ENCODE measurements at regions not wholly inside any gene's neighbourhood (a gene's known extent, or its start where the extent isn't known, plus 50 kb on each side); places are given as distances from the start of the nearest gene placed in this dataset.

- no peaks in the 10 kb centered on the region for H3K27me3 Mint-ChIP-seq (ENCODE audit: insufficient read depth, unreplicated experiment)
- intact Hi-C loops (cut with micrococcal nuclease): no loop called here
- no peak overlapping the region for H3K4me3 Mint-ChIP-seq (ENCODE audit: unreplicated experiment)
- H3K9me3 Mint-ChIP-seq (ENCODE audit: unreplicated experiment): no peaks in the 10 kb centered on the region
- POLR2A ChIA-PET: interaction anchor here (0.6 kb wide), 1 partner anchor 32 kb away, joined by 3 read pairs; no protein-coding TSS in a partner anchor
- H3K4me1 Mint-ChIP-seq (ENCODE audit: insufficient read depth, unreplicated experiment): peaks cover 5% of the 10 kb centered on the region
- BruUV-seq (replicated peaks): no TSS peak
- H3K36me3 Mint-ChIP-seq (ENCODE audit: insufficient read depth, unreplicated experiment): no peaks in the 10 kb centered on the region
- no peak overlapping the region for H3K27ac Mint-ChIP-seq (ENCODE audit: low read depth, unreplicated experiment)
- CTCF ChIA-PET: no interaction called here
- no peak for TF ChIP-seq CTCF (IDR thresholded peaks at IDR 0.05; ENCODE audit: unreplicated experiment)
- peak; percentile 17 for DNase-seq (ENCODE audit: unreplicated experiment)
Measured at GRCh38 chr18:73318739-73319479, 451.1 kb upstream of the NETO1 start.

GRCh38 chr18:73316513-73316912, 448.7 kb upstream of the NETO1 start:
- Mint-ChIP-seq H3K4me3 (ENCODE audit: unreplicated experiment) (no peak overlapping the region), H3K4me1 (ENCODE audit: insufficient read depth, unreplicated experiment) (peaks cover 5% of the 10 kb centered on the region), H3K36me3 (ENCODE audit: insufficient read depth, unreplicated experiment) (no peaks in the 10 kb centered on the region), H3K27ac (ENCODE audit: low read depth, unreplicated experiment) (no peak overlapping the region), H3K9me3 (ENCODE audit: unreplicated experiment) (peaks cover 1% of the 10 kb centered on the region), H3K27me3 (ENCODE audit: insufficient read depth, unreplicated experiment) (no peaks in the 10 kb centered on the region)
- DNase-seq (ENCODE audit: unreplicated experiment): peak; percentile 59
- CTCF ChIA-PET: interaction anchor here (0.8 kb wide), 1 partner anchor 31 kb away, joined by 3 read pairs; no protein-coding TSS in a partner anchor
- no TSS peak for BruUV-seq (replicated peaks)
- intact Hi-C loops (cut with micrococcal nuclease): no loop called here
- POLR2A ChIA-PET: interaction anchor here (1.2 kb wide), 1 partner anchor 9 kb away, joined by 3 read pairs; no protein-coding TSS in a partner anchor
- TF ChIP-seq CTCF (IDR thresholded peaks at IDR 0.05; ENCODE audit: unreplicated experiment): no peak

GRCh38 chr18:73315381-73315780, 447.6 kb upstream of the NETO1 start:
- BruUV-seq (replicated peaks): no TSS peak
- no peak overlapping the region for H3K27ac Mint-ChIP-seq (ENCODE audit: low read depth, unreplicated experiment)
- H3K4me3 Mint-ChIP-seq (ENCODE audit: unreplicated experiment): no peak overlapping the region
- intact Hi-C loops (cut with micrococcal nuclease): no loop called here
- no peak for TF ChIP-seq CTCF (IDR thresholded peaks at IDR 0.05; ENCODE audit: unreplicated experiment)
- CTCF ChIA-PET: interaction anchor here (0.6 kb wide), 1 partner anchor 332 kb away, joined by 5 read pairs; no protein-coding TSS in a partner anchor
- H3K4me1 Mint-ChIP-seq (ENCODE audit: insufficient read depth, unreplicated experiment): peaks cover 5% of the 10 kb centered on the region
- no peak for DNase-seq (ENCODE audit: unreplicated experiment)
- no peaks in the 10 kb centered on the region for H3K27me3 Mint-ChIP-seq (ENCODE audit: insufficient read depth, unreplicated experiment)
- no peaks in the 10 kb centered on the region for H3K36me3 Mint-ChIP-seq (ENCODE audit: insufficient read depth, unreplicated experiment)
- peaks cover 7% of the 10 kb centered on the region for H3K9me3 Mint-ChIP-seq (ENCODE audit: unreplicated experiment)
- POLR2A ChIA-PET: no interaction called here

- intact Hi-C loops (cut with micrococcal nuclease): no loop called here
- peaks cover 7% of the 10 kb centered on the region for H3K9me3 Mint-ChIP-seq (ENCODE audit: unreplicated experiment)
- CTCF ChIA-PET: interaction anchor here (0.6 kb wide), 1 partner anchor 579 kb away, joined by 3 read pairs; no protein-coding TSS in a partner anchor
Measured at GRCh38 chr18:73313476-73313875, 445.7 kb upstream of the NETO1 start.

More at GRCh38 chr18:73313476-73313875, 445.7 kb upstream of the NETO1 start:
- no peaks in the 10 kb centered on the region for H3K27me3 Mint-ChIP-seq (ENCODE audit: insufficient read depth, unreplicated experiment)
- POLR2A ChIA-PET: interaction anchor here (0.6 kb wide), 1 partner anchor 21 kb away, joined by 5 read pairs; no protein-coding TSS in a partner anchor
- H3K4me3 Mint-ChIP-seq (ENCODE audit: unreplicated experiment): no peak overlapping the region
- no peak overlapping the region for H3K27ac Mint-ChIP-seq (ENCODE audit: low read depth, unreplicated experiment)
- TF ChIP-seq CTCF (IDR thresholded peaks at IDR 0.05; ENCODE audit: unreplicated experiment): no peak
- no TSS peak for BruUV-seq (replicated peaks)
- DNase-seq (ENCODE audit: unreplicated experiment): no peak
- H3K4me1 Mint-ChIP-seq (ENCODE audit: insufficient read depth, unreplicated experiment): peaks cover under 1% of the 10 kb centered on the region
- H3K36me3 Mint-ChIP-seq (ENCODE audit: insufficient read depth, unreplicated experiment): no peaks in the 10 kb centered on the region

Measured in MCF 10A (cell line).